ENCODE measurements at regions not wholly inside any gene's neighbourhood (a gene's known extent, or its start where the extent isn't known, plus 50 kb on each side); places are given as distances from the start of the nearest gene placed in this dataset.

DNA sequence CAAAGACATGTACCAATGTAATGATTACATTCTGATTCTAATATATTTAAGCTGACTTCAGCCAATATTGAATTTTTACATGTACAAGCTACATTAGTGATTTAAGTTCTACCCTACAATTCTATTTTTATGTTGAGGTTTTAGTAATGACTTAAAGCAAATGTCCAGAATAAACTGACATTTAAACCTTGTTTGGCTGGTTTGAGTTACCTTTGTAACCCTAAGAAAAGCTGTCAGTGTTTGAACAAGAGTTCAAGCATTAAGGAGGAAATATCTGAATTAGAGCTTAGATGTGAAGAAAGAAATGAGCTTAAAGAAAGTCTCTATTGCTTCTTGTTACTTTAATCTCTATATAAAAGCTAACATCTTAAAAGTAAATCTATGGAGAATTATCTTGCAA, 710.6 kb upstream of the EPHA7 start:
- POLR2A ChIA-PET, result no interaction called here
- TF ChIP-seq SP1 (IDR thresholded peaks at IDR 0.05), result no peak
- no peak for TF ChIP-seq FOXA1 (IDR thresholded peaks at IDR 0.05)
- TF ChIP-seq TARDBP (IDR thresholded peaks at IDR 0.05), result no peak
- no peak for TF ChIP-seq FOXK2 (IDR thresholded peaks at IDR 0.05)
- TF ChIP-seq SUZ12 (IDR thresholded peaks at IDR 0.05), result no peak
- no peak for TF ChIP-seq ELF4 (IDR thresholded peaks at IDR 0.05)
- no peak for TF ChIP-seq HDGF (IDR thresholded peaks at IDR 0.05; ENCODE audit: borderline replicate concordance)
- TF ChIP-seq NFRKB (IDR thresholded peaks at IDR 0.05), result no peak
- no peak for TF ChIP-seq CTBP1 (IDR thresholded peaks at IDR 0.05; ENCODE audit: borderline replicate concordance)
- no peak for TF ChIP-seq LEF1 (IDR thresholded peaks at IDR 0.05; ENCODE audit: borderline replicate concordance)
- no peak for TF ChIP-seq BHLHE40 (IDR thresholded peaks at IDR 0.05; ENCODE audit: borderline replicate concordance)
- TF ChIP-seq ZNF384 (IDR thresholded peaks at IDR 0.05), result no peak
- TF ChIP-seq L3MBTL2 (conservative IDR thresholded peaks at IDR 0.05), result no peak
- TF ChIP-seq, protein P1, sequence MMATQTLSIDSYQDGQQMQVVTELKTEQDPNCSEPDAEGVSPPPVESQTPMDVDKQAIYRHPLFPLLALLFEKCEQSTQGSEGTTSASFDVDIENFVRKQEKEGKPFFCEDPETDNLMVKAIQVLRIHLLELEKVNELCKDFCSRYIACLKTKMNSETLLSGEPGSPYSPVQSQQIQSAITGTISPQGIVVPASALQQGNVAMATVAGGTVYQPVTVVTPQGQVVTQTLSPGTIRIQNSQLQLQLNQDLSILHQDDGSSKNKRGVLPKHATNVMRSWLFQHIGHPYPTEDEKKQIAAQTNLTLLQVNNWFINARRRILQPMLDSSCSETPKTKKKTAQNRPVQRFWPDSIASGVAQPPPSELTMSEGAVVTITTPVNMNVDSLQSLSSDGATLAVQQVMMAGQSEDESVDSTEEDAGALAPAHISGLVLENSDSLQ (IDR thresholded peaks at IDR 0.05), result no peak
- no peak for TF ChIP-seq ARNT (IDR thresholded peaks at IDR 0.05)
- no peak for TF ChIP-seq FOXM1 (IDR thresholded peaks at IDR 0.05; ENCODE audit: borderline replicate concordance)
- CTCF ChIA-PET, result no interaction called here
- no peak for DNase-seq (ENCODE audit: extremely low spot score)

DNA sequence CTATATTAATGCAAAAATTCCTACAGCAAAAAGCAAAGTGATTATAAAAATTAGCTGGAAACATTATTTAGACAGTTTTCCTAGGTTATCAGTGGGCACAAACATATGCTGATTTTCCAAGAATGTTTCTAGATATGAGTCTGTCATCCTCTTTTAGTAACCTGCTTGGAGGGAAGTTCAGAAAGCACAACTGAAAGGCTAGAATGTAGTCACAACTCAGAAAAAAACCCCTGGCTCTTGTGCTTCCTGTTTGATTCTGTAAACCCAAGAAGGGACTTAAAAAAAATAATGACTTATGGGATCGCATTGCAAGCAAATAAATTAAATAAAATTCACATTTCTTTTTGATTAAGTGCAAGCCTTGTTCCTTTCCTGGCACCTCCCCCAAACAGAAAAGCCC, 708.4 kb upstream of the EPHA7 start:
- POLR2A ChIA-PET, result no interaction called here
- CTCF ChIA-PET, result no interaction called here
- TF ChIP-seq L3MBTL2 (conservative IDR thresholded peaks at IDR 0.05) (no peak), ZNF384 (IDR thresholded peaks at IDR 0.05) (no peak), CTBP1 (IDR thresholded peaks at IDR 0.05; ENCODE audit: borderline replicate concordance) (no peak), SUZ12 (IDR thresholded peaks at IDR 0.05) (no peak), NFRKB (IDR thresholded peaks at IDR 0.05) (no peak), FOXA1 (IDR thresholded peaks at IDR 0.05) (no peak), FOXK2 (IDR thresholded peaks at IDR 0.05) (no peak), ARNT (IDR thresholded peaks at IDR 0.05) (no peak), SP1 (IDR thresholded peaks at IDR 0.05) (no peak), TARDBP (IDR thresholded peaks at IDR 0.05) (no peak), FOXM1 (IDR thresholded peaks at IDR 0.05; ENCODE audit: borderline replicate concordance) (no peak), BHLHE40 (IDR thresholded peaks at IDR 0.05; ENCODE audit: borderline replicate concordance) (no peak), ELF4 (IDR thresholded peaks at IDR 0.05) (no peak), LEF1 (IDR thresholded peaks at IDR 0.05; ENCODE audit: borderline replicate concordance) (no peak), HDGF (IDR thresholded peaks at IDR 0.05; ENCODE audit: borderline replicate concordance) (no peak)
- TF ChIP-seq, protein P1 (IDR thresholded peaks at IDR 0.05), result no peak
- no peak for DNase-seq (ENCODE audit: extremely low spot score)

DNA sequence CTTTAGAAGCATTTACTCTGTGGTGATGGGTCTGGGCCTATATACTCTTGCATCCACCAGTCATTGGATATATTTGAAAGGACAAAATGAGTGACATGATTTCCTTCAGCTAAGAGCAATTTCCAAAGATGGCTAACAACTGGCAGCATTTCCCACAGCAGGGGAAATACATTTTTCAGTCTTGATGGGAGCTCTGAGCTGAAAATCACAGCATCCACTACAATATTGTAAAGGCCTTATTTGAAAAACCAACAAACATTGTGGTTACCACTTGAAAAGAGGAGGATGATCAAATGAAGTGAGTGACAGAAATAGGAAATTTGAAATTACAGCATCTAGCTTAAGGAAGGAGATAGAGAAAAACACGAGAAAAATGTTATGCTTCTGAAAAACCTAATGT, 705.0 kb upstream of the EPHA7 start:
- no peak for TF ChIP-seq CTBP1 (IDR thresholded peaks at IDR 0.05; ENCODE audit: borderline replicate concordance)
- no peak for TF ChIP-seq SUZ12 (IDR thresholded peaks at IDR 0.05)
- ChIA-PET POLR2A (no interaction called here), CTCF (no interaction called here)
- no peak for DNase-seq (ENCODE audit: extremely low spot score)

DNA sequence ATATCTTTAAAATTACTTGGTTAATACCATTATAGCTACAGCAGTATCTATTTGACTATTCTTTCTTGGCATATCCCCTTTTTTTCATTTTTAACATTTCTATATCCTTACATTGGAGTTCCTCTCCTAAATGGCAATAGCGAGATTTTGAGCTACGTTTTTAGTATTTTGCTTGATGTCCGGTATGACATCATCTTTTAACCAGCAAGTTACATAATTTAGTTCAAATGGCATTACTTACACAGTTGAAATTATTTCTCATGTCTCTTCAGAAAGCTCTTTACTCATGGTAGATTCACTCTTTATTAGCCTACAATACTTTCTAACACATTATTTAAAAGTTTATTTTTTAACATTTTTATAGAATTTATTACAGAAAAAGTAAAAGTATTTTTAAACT, 701.7 kb upstream of the EPHA7 start:
- ChIA-PET CTCF (no interaction called here), POLR2A (no interaction called here)
- no peak for DNase-seq (ENCODE audit: extremely low spot score)
- TF ChIP-seq HDGF (IDR thresholded peaks at IDR 0.05; ENCODE audit: borderline replicate concordance) (no peak), SP1 (IDR thresholded peaks at IDR 0.05) (no peak), FOXA1 (IDR thresholded peaks at IDR 0.05) (no peak), ARNT (IDR thresholded peaks at IDR 0.05) (no peak), ZNF384 (IDR thresholded peaks at IDR 0.05) (no peak), L3MBTL2 (conservative IDR thresholded peaks at IDR 0.05) (no peak), FOXK2 (IDR thresholded peaks at IDR 0.05) (no peak), TARDBP (IDR thresholded peaks at IDR 0.05) (no peak), BHLHE40 (IDR thresholded peaks at IDR 0.05; ENCODE audit: borderline replicate concordance) (no peak), CTBP1 (IDR thresholded peaks at IDR 0.05; ENCODE audit: borderline replicate concordance) (no peak), ELF4 (IDR thresholded peaks at IDR 0.05) (no peak), FOXM1 (IDR thresholded peaks at IDR 0.05; ENCODE audit: borderline replicate concordance) (no peak)

DNA sequence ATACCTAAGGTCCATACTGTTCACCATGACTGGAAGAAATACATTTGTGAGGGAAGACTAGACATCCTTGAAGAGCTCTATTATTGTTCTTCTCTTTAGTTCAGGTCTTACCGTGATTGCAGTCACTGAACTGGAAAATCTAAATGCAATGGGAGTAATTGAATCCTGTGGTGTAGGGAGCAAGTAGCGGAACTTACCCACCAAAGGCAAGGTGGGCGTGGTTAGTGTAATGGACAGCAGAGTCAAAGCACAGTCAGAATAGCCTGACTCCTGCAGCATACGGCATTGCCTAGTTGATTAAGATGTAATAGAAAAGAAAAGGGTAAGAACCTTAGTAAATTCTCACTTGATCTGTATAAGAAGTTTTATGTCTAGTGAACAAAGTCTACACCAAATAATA, 679.7 kb upstream of the EPHA7 start:
- ChIA-PET CTCF (no interaction called here), POLR2A (no interaction called here)
- TF ChIP-seq ARNT (IDR thresholded peaks at IDR 0.05) (no peak), CTBP1 (IDR thresholded peaks at IDR 0.05; ENCODE audit: borderline replicate concordance) (no peak), LEF1 (IDR thresholded peaks at IDR 0.05; ENCODE audit: borderline replicate concordance) (no peak), NFRKB (IDR thresholded peaks at IDR 0.05) (no peak), TARDBP (IDR thresholded peaks at IDR 0.05) (no peak), FOXK2 (IDR thresholded peaks at IDR 0.05) (no peak), FOXA1 (IDR thresholded peaks at IDR 0.05) (no peak), FOXM1 (IDR thresholded peaks at IDR 0.05; ENCODE audit: borderline replicate concordance) (no peak), ELF4 (IDR thresholded peaks at IDR 0.05) (no peak), BHLHE40 (IDR thresholded peaks at IDR 0.05; ENCODE audit: borderline replicate concordance) (no peak), SUZ12 (IDR thresholded peaks at IDR 0.05) (no peak), ZNF384 (IDR thresholded peaks at IDR 0.05) (no peak), SP1 (IDR thresholded peaks at IDR 0.05) (no peak), L3MBTL2 (conservative IDR thresholded peaks at IDR 0.05) (no peak)
- DNase-seq (ENCODE audit: extremely low spot score), result no peak

DNA sequence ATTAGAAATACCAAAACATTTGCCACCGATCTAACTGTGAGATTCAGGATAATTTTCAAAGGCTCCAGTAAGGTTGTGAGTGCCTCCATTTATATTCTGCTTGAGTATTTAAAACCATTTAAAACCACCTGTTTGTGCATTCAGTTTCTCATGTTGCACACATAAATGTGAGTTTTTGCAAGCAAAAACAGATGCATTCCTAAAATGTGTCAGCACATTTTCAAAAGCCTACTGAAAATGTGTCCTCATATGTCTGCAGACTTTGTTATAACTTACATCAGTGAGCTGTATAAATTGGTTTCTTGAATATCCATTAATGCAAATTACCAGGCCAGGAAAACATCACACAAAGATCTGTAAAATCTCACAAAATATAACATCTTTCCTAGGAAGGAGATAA, 676.6 kb upstream of the EPHA7 start:
- POLR2A ChIA-PET, result no interaction called here
- TF ChIP-seq ZNF384 (IDR thresholded peaks at IDR 0.05), result no peak
- no peak for TF ChIP-seq LEF1 (IDR thresholded peaks at IDR 0.05; ENCODE audit: borderline replicate concordance)
- no peak for TF ChIP-seq CTBP1 (IDR thresholded peaks at IDR 0.05; ENCODE audit: borderline replicate concordance)
- no peak for TF ChIP-seq FOXM1 (IDR thresholded peaks at IDR 0.05; ENCODE audit: borderline replicate concordance)
- TF ChIP-seq L3MBTL2 (conservative IDR thresholded peaks at IDR 0.05), result no peak
- TF ChIP-seq, protein P1 (IDR thresholded peaks at IDR 0.05), result no peak
- no peak for TF ChIP-seq TARDBP (IDR thresholded peaks at IDR 0.05)
- TF ChIP-seq HDGF (IDR thresholded peaks at IDR 0.05; ENCODE audit: borderline replicate concordance), result no peak
- TF ChIP-seq ELF4 (IDR thresholded peaks at IDR 0.05), result no peak
- no peak for DNase-seq (ENCODE audit: extremely low spot score)
- CTCF ChIA-PET, result no interaction called here
